ENCODE measurements at regions not wholly inside any gene's neighbourhood (a gene's known extent, or its start where the extent isn't known, plus 50 kb on each side); places are given as distances from the start of the nearest gene placed in this dataset.

GRCh38 chr6:65787787-65788186 is 80.8 kb upstream of the EYS start:
- no peak for TF ChIP-seq SIN3A (IDR thresholded peaks at IDR 0.05; ENCODE audit: borderline replicate concordance, insufficient read depth, low read length)
- TF ChIP-seq REST (IDR thresholded peaks at IDR 0.05; ENCODE audit: insufficient read depth in 1 of 2, low read depth in 2 of 2, low read length in 2 of 2) = no peak
